Esophagus squamous epithelium (tissue), 5 donors: ENCODE measurements at regions not wholly inside any gene's neighbourhood (a gene's known extent, or its start where the extent isn't known, plus 50 kb on each side); places are given as distances from the start of the nearest gene placed in this dataset.
"Not testable (repeated sequence)": the region's sequence is repeated elsewhere in the genome, so short reads cannot be mapped to it uniquely, and the experiment has no call there.

Experiments used
- DNase-seq: peaks from one replicate; lab custom pipeline; 2025; lab: John Stamatoyannopoulos, UW
- H3K27ac ChIP-seq, 4 donors: fragments of 200-600 bp; sonication (generic); one replicate each; pipeline ENCODE4 v1.5.1; 2016 to 2019; ENCODE audit warnings: mild to moderate bottlenecking in 1 of 4
- H3K27me3 ChIP-seq, 4 donors: fragments of 200-600 bp; sonication (generic); 1 replicate in 3 of 4; 2 replicates in 1 of 4; pipeline versions ENCODE4 v1.5.1 to v1.6.0; 2017 to 2021; ENCODE audit warnings: antibody characterized with exemption in 1 of 4
- H3K36me3 ChIP-seq, 3 donors: fragments of 200-600 bp; sonication (generic); one replicate each; pipeline ENCODE4 v1.5.1; 2016 to 2019
- H3K4me1 ChIP-seq, 3 donors: fragments of 200-600 bp; sonication (generic); one replicate each; pipeline ENCODE4 v1.5.1; 2017 to 2019
- H3K4me3 ChIP-seq, 4 donors: fragments of 200-600 bp; sonication (generic); 1 replicate in 3 of 4; 2 replicates in 1 of 4; pipeline ENCODE4 v1.5.1; 2016 to 2019; ENCODE audit warnings: mild to moderate bottlenecking in 2 of 4, moderate library complexity in 1 of 4
- H3K9me3 ChIP-seq, 3 donors: fragments of 200-600 bp; sonication (generic); one replicate each; pipeline ENCODE4 v1.5.1; 2016 to 2019
- POLR2A ChIP-seq, 4 donors: fragments of 450-650 bp; IDR thresholded peaks; one replicate each; pipeline ENCODE4 v1.6.1; 2017; ENCODE audit warnings: antibody characterized with exemption in 4 of 4, mild to moderate bottlenecking in 4 of 4, moderate library complexity in 3 of 4
- WGBS, 2 donors: methylation state at CpG; one replicate each; pipeline ENCODE4 v1.1.5; 2018; 5-methylcytosine and 5-hydroxymethylcytosine counted together
- intact Hi-C: fragments of 100-400 bp; cut with DNase I; formaldehyde crosslinking; loops from one replicate; pipeline ENCODE4 v1.15.0; 2022
- TF ChIP-seq, protein P1 (sequence below), 6 experiments: fragments of 450-650 bp in 4 of 6; fragments of 200-600 bp in 2 of 6; sonication (generic) in 2 of 6; IDR thresholded peaks; one replicate each; pipeline ENCODE4 v1.5.1; 2016 to 2019; ENCODE audit warnings: antibody characterized with exemption in 6 of 6, mild to moderate bottlenecking in 4 of 6, moderate library complexity in 4 of 6
- donor health status: DM: yes; HTN: yes; CAD: no.

DNA sequence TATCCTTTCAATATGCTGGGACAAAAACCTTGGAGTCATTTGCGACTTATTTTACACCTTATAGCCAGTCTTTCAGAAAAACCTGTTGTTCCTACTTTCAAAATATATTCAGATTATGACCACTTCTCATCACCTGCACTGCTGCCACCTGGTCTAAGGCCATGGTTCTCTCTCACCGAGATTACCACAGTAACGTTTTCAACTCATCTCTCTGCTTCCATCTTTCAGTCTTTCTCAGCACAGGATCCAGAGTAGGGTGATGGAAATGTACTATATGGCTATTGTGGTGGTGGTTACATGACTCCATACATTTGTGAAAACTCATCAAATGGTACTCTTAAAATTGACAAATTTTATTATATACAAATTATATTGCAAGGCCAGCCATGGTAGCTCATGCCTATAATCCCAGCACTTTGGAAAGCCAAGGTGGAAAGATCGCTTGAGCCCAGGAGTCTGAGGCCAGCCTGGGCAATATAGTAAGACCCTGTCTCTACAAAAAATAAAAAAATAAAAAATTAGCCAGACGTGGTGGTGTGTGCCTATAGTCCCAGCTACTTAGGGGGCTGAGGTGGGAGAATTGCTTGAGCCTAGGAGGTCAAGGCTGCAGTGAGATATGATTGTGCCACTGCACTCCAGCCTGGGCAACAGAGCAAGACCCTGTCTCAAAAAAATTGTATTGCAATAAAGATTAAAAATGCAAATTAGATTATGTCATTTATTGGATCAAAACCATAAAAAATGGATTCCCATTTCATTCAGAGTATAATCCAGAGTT lies 120.9 kb upstream of the PPP2R5A start:
- no peak overlapping the region for H3K27ac ChIP-seq

DNA sequence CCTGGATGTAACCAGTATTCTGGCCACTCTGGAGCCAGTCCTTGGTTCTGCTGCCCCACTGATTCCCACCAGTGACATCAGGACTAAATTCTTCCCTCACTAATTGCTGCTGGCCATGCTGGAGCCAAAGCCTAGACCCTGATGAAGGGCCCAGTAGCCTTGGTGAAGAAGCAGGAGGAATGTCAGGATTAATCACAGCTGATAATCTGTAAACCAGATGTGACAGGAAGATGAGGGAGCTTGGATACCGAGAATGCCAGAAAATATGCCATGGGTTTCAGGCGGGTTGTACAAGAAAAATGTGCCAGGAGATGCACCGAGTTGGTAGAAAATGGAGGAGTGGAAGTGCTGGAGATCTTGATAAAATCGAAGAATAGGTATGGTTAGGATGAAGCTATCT lies 119.0 kb upstream of the PPP2R5A start:
- WGBS, 2 donors, result 71 to 83% methylated on average over 4 of the region's 4 CpGs
- Histone ChIP-seq H3K27me3 (no peaks in the 10 kb centered on the region), H3K27ac (peak overlapping the region in 2 of 4 donors; percentile 22 to 30)

More for the DNA sequence above, 120.9 kb upstream of the PPP2R5A start:
- no peaks in the 10 kb centered on the region for H3K27me3 ChIP-seq
- intact Hi-C loops, result no loop called here
- no peak overlapping the region for H3K4me3 ChIP-seq
- no peaks in the 10 kb centered on the region for H3K9me3 ChIP-seq
- DNase-seq, result no peak
- no peak for TF ChIP-seq POLR2A (IDR thresholded peaks at IDR 0.05)
- TF ChIP-seq, protein P1, sequence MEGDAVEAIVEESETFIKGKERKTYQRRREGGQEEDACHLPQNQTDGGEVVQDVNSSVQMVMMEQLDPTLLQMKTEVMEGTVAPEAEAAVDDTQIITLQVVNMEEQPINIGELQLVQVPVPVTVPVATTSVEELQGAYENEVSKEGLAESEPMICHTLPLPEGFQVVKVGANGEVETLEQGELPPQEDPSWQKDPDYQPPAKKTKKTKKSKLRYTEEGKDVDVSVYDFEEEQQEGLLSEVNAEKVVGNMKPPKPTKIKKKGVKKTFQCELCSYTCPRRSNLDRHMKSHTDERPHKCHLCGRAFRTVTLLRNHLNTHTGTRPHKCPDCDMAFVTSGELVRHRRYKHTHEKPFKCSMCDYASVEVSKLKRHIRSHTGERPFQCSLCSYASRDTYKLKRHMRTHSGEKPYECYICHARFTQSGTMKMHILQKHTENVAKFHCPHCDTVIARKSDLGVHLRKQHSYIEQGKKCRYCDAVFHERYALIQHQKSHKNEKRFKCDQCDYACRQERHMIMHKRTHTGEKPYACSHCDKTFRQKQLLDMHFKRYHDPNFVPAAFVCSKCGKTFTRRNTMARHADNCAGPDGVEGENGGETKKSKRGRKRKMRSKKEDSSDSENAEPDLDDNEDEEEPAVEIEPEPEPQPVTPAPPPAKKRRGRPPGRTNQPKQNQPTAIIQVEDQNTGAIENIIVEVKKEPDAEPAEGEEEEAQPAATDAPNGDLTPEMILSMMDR (IDR thresholded peaks at IDR 0.05), result no peak
- H3K36me3 ChIP-seq, result no peaks in the 10 kb centered on the region
- peaks cover 16 to 41% (median 22%) of the 10 kb centered on the region in 3 donors for H3K4me1 ChIP-seq
- 93 to 99% methylated on average over 5 of the region's 5 CpGs for WGBS, 2 donors

DNA sequence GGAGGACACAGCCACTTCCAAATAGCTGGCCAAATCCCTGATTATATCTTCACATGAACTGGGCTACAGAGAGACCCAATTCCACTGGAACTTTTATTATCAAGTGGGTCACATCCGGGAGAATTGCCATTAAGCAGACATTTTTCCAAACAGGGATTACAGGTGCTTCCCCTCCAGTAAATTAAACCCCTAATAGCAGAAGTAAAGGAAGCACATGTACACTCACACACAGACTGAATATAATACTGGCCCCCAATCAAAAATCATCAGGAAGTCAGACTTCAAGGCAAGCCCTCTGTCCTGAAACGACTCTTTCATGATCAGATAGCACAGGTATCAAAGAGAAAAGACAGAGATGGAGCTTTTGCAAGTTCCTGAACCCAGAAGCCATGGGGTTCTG lies 118.6 kb upstream of the PPP2R5A start:
- peak overlapping the region in 2 of 4 donors; percentile 30 to 42 for H3K27ac ChIP-seq
- no peaks in the 10 kb centered on the region for H3K27me3 ChIP-seq
- no peak overlapping the region for H3K4me3 ChIP-seq
- intact Hi-C loops, result no loop called here
- TF ChIP-seq, protein P1 (IDR thresholded peaks at IDR 0.05), result no peak
- TF ChIP-seq POLR2A (IDR thresholded peaks at IDR 0.05), result no peak
- 34 to 47% methylated on average over 2 of the region's 2 CpGs for WGBS, 2 donors
- DNase-seq, result no peak
- no peaks in the 10 kb centered on the region for H3K36me3 ChIP-seq
- peaks cover 12 to 31% (median 19%) of the 10 kb centered on the region in 3 donors for H3K4me1 ChIP-seq
- H3K9me3 ChIP-seq, result no peaks in the 10 kb centered on the region

More for the DNA sequence above, 119.0 kb upstream of the PPP2R5A start:
- Histone ChIP-seq H3K36me3 (no peaks in the 10 kb centered on the region), H3K9me3 (no peaks in the 10 kb centered on the region), H3K4me1 (peaks cover 12 to 35% (median 22%) of the 10 kb centered on the region in 3 donors), H3K4me3 (no peak overlapping the region)
- DNase-seq, result no peak
- no peak for TF ChIP-seq POLR2A (IDR thresholded peaks at IDR 0.05)
- TF ChIP-seq, protein P1 (IDR thresholded peaks at IDR 0.05), result no peak
- intact Hi-C loops, result no loop called here

DNA sequence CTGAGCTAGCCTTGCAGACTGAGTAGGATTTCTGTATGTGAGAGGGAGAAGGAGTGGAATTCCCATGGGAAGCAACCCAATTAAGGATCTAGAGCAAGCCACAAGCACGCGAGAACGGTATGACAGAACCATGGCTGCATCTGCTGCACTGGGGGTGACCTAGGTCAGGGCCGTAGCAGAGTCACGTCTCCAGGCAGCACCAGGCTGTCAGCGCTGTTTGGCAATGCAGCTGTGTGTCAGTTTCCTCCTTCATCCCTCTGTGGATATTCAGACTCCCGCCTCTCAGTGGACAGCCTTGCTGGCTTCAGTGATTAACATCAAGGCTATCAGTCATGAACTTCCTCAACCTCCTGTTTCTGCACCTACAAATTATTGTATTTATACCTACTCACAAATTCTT lies 118.1 kb upstream of the PPP2R5A start:
- no peaks in the 10 kb centered on the region for H3K36me3 ChIP-seq
- no peaks in the 10 kb centered on the region for H3K27me3 ChIP-seq
- DNase-seq, result no peak
- WGBS, 2 donors, result 40 to 66% methylated on average over 7 of the region's 7 CpGs
- no peak overlapping the region for H3K4me3 ChIP-seq
- TF ChIP-seq POLR2A (IDR thresholded peaks at IDR 0.05), result no peak
- TF ChIP-seq, protein P1 (IDR thresholded peaks at IDR 0.05), result no peak
- intact Hi-C loops, result no loop called here
- H3K9me3 ChIP-seq, result no peaks in the 10 kb centered on the region
- H3K27ac ChIP-seq, result peak overlapping the region in 2 of 4 donors; percentile 14 to 42
- peaks cover 8 to 27% (median 16%) of the 10 kb centered on the region in 3 donors for H3K4me1 ChIP-seq

DNA sequence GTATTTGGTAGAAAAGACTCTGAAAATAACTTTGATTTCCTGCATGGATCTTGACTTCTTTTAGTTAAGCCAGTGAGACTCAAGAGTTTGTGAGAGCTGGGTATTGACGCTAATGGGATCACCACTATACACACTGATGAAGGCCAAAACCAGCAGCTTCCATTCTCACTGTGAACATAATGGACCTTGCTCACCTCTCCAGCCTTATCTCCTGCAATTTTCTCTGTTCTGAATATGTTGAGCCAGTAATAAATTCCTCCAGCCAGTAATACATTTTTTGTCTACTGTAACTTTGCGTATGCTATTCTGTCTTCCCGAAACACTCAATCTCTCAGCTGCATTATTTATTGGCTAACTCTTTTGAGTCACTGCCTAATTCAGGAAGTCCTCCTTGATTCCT lies 111.6 kb upstream of the PPP2R5A start:
- DNase-seq, result no peak

DNA sequence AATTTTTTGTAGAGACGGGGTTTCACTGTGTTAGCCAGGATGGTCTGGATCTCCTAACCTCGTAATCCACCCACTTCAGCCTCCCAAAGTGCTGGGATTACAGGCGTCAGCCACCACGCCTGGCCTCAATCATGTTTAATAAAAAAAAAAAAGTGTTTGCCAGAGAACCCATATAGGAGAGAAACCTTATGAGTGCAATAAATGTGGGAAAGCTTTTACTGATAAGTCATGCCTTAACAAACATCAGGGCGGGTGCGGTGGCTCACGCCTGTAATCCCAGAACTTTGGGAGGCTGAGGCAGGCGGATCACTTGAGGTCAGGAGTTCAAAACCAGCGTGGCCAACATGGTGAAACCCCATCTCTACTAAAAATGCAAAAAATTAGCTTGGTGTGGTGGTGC lies 110.9 kb upstream of the PPP2R5A start:
- DNase-seq, H3K27ac ChIP-seq, H3K36me3 ChIP-seq, H3K9me3 ChIP-seq, intact Hi-C loops, H3K27me3 ChIP-seq, H3K4me3 ChIP-seq: not testable (repeated sequence)
- WGBS, 2 donors, result 82 to 90% methylated on average over 7 to 9 of the region's 9 CpGs
- H3K4me1 ChIP-seq, result peaks cover 0 to 22% (median 9%) of the 10 kb centered on the region in 3 donors

More for the DNA sequence above, 111.6 kb upstream of the PPP2R5A start:
- 81 to 95% methylated on average over 3 of the region's 3 CpGs for WGBS, 2 donors
- Histone ChIP-seq H3K27me3 (no peaks in the 10 kb centered on the region), H3K9me3 (no peaks in the 10 kb centered on the region), H3K4me3 (no peak overlapping the region), H3K27ac (no peak overlapping the region), H3K4me1 (peaks cover 0 to 15% (median 2%) of the 10 kb centered on the region in 3 donors), H3K36me3 (no peaks in the 10 kb centered on the region)
- TF ChIP-seq, protein P1 (IDR thresholded peaks at IDR 0.05), result no peak
- intact Hi-C loops, result no loop called here
